HEK293 (cell line): ENCODE measurements at regions not wholly inside any gene's neighbourhood (a gene's known extent, or its start where the extent isn't known, plus 50 kb on each side); places are given as distances from the start of the nearest gene placed in this dataset.

ENCODE experiments used
- CTCF ChIA-PET: fragments of 350-600 bp; formaldehyde crosslinking; extraction: SDS; loops from one replicate; lab custom pipeline; 2021; ENCODE audit warnings: antibody characterized with exemption; lab: Yijun Ruan, JAX
- POLR2A ChIA-PET: fragments of 300-600 bp; formaldehyde crosslinking; extraction: SDS; loops from one replicate; lab custom pipeline; 2020; ENCODE audit warnings: antibody characterized with exemption, inconsistent platforms; lab: Yijun Ruan, JAX
- H3K27ac ChIP-seq: fragments of 200-500 bp; sonication (Bioruptor generic); 2 replicates; pipeline ENCODE4 v1.5.1; 2014; ENCODE audit warnings: low read depth, low read length, control low read depth, inconsistent platforms; ENCODE audit errors: extremely low read depth
- H3K36me3 ChIP-seq, 2 experiments: fragments of 200-500 bp in 1 of 2; sonication (Bioruptor generic) in 1 of 2; 1 replicate in 1 of 2; 2 replicates in 1 of 2; pipeline ENCODE4 v1.5.1; 2014 to 2017; ENCODE audit warnings: inconsistent platforms in 2 of 2, low read length in 2 of 2; ENCODE audit not compliant: control insufficient read depth in 2 of 2, insufficient read depth in 1 of 2
- H3K4me1 ChIP-seq: fragments of 200-500 bp; sonication (Bioruptor generic); 2 replicates; pipeline ENCODE4 v1.5.1; 2014; ENCODE audit warnings: mild to moderate bottlenecking, low read length, inconsistent platforms; ENCODE audit not compliant: control insufficient read depth, insufficient read depth
- H3K4me3 ChIP-seq: 2 replicates; pipeline ENCODE4 v1.5.1; 2011; ENCODE audit warnings: low read depth, mild to moderate bottlenecking, control low read depth, low read length, moderate library complexity
- H3K9me3 ChIP-seq: fragments of 200-500 bp; sonication (Bioruptor generic); 2 replicates; pipeline ENCODE4 v1.5.1; 2014; ENCODE audit warnings: low read depth, low read length, inconsistent platforms; ENCODE audit not compliant: control insufficient read depth, insufficient read depth
- GLI2 ChIP-seq: fragments of 450-650 bp; formaldehyde crosslinking; IDR thresholded peaks from 2 replicates; pipeline ENCODE4; 2017; ENCODE audit warnings: missing biosample characterization, missing genetic modification characterization, low read depth, borderline replicate concordance
- MYNN ChIP-seq: fragments of 450-650 bp; formaldehyde crosslinking; IDR thresholded peaks from 2 replicates; pipeline ENCODE4 v1.5.1; 2016; ENCODE audit warnings: missing biosample characterization, missing genetic modification characterization, borderline replicate concordance
- OVOL3 ChIP-seq: fragments of 450-650 bp; formaldehyde crosslinking; IDR thresholded peaks from 2 replicates; pipeline ENCODE4 v1.5.1; 2016; ENCODE audit warnings: missing biosample characterization, missing genetic modification characterization
- PRDM1 ChIP-seq: fragments of 450-650 bp; formaldehyde crosslinking; IDR thresholded peaks from 2 replicates; pipeline ENCODE4; 2016; ENCODE audit warnings: missing biosample characterization, missing genetic modification characterization
- PRDM10 ChIP-seq: fragments of 450-650 bp; formaldehyde crosslinking; IDR thresholded peaks from 2 replicates; pipeline ENCODE4 v1.5.1; 2016; ENCODE audit warnings: missing biosample characterization, missing genetic modification characterization
- SCRT1 ChIP-seq: fragments of 450-650 bp; formaldehyde crosslinking; IDR thresholded peaks from 2 replicates; pipeline ENCODE4 v1.5.1; 2016; ENCODE audit warnings: missing biosample characterization, missing genetic modification characterization, borderline replicate concordance
- YY2 ChIP-seq: fragments of 450-650 bp; formaldehyde crosslinking; IDR thresholded peaks from 2 replicates; pipeline ENCODE4 v1.5.1; 2016; ENCODE audit warnings: missing biosample characterization, missing genetic modification characterization
- ZBTB17 ChIP-seq: fragments of 450-650 bp; formaldehyde crosslinking; IDR thresholded peaks from 2 replicates; pipeline ENCODE4 v1.5.1; 2016; ENCODE audit warnings: missing biosample characterization, missing genetic modification characterization
- ZBTB49 ChIP-seq: fragments of 450-650 bp; formaldehyde crosslinking; IDR thresholded peaks from 2 replicates; pipeline ENCODE4 v1.5.1; 2016; ENCODE audit warnings: missing biosample characterization, missing genetic modification characterization, low read depth
- ZNF140 ChIP-seq: fragments of 450-650 bp; formaldehyde crosslinking; IDR thresholded peaks from 2 replicates; pipeline ENCODE4 v1.5.1; 2016; ENCODE audit warnings: missing biosample characterization, missing genetic modification characterization
- ZNF394 ChIP-seq: fragments of 450-650 bp; formaldehyde crosslinking; IDR thresholded peaks from 2 replicates; pipeline ENCODE4 v1.5.1; 2016; ENCODE audit warnings: missing biosample characterization, missing genetic modification characterization, mild to moderate bottlenecking, moderate library complexity, borderline replicate concordance
- ZNF449 ChIP-seq: fragments of 450-650 bp; formaldehyde crosslinking; IDR thresholded peaks from 2 replicates; pipeline ENCODE4 v1.5.1; 2017; ENCODE audit warnings: missing biosample characterization, mild to moderate bottlenecking, missing genetic modification characterization, moderate library complexity
- ZNF473 ChIP-seq: fragments of 450-650 bp; formaldehyde crosslinking; IDR thresholded peaks from 2 replicates; pipeline ENCODE4 v1.5.1; 2017; ENCODE audit warnings: missing biosample characterization, missing genetic modification characterization
- ZNF501 ChIP-seq: fragments of 450-650 bp; formaldehyde crosslinking; IDR thresholded peaks from 2 replicates; pipeline ENCODE4 v1.5.1; 2016; ENCODE audit warnings: missing biosample characterization, missing genetic modification characterization
- ZNF514 ChIP-seq: fragments of 450-650 bp; formaldehyde crosslinking; IDR thresholded peaks from 2 replicates; pipeline ENCODE4 v1.5.1; 2016; ENCODE audit warnings: missing biosample characterization, missing genetic modification characterization
- ZNF530 ChIP-seq: fragments of 450-650 bp; formaldehyde crosslinking; IDR thresholded peaks from 2 replicates; pipeline ENCODE4 v1.5.1; 2016; ENCODE audit warnings: low read depth, missing biosample characterization, missing genetic modification characterization
- ZNF549 ChIP-seq: fragments of 450-650 bp; IDR thresholded peaks from 2 replicates; pipeline ENCODE4 v1.5.1; 2018; ENCODE audit warnings: missing biosample characterization, missing genetic modification characterization, mild to moderate bottlenecking, inconsistent platforms, moderate library complexity
- ZNF776 ChIP-seq: fragments of 450-650 bp; formaldehyde crosslinking; IDR thresholded peaks from 2 replicates; pipeline ENCODE4 v1.5.0; 2017; ENCODE audit warnings: missing biosample characterization, missing genetic modification characterization, borderline replicate concordance
- ZNF785 ChIP-seq: fragments of 450-650 bp; formaldehyde crosslinking; IDR thresholded peaks from 2 replicates; pipeline ENCODE4 v1.5.1; 2016; ENCODE audit warnings: missing biosample characterization, missing genetic modification characterization

- ChIA-PET POLR2A (no interaction called here), CTCF (no interaction called here)
- H3K9me3 ChIP-seq = no peaks in the 10 kb centered on the region
- no peaks in the 10 kb centered on the region for H3K36me3 ChIP-seq
- TF ChIP-seq ZNF549 (no peak), OVOL3 (tag by site-specific recombination) (no peak), ZBTB49 (tag by site-specific recombination) (no peak), YY2 (tag by site-specific recombination) (no peak)
- no peaks in the 10 kb centered on the region for H3K4me1 ChIP-seq
- no peak overlapping the region for H3K4me3 ChIP-seq
- H3K27ac ChIP-seq = no peak overlapping the region
Observed at GRCh38 chr1:221356693-221357092, 385.2 kb downstream of the DUSP10 start.

- Histone ChIP-seq H3K36me3 (no peaks in the 10 kb centered on the region), H3K27ac (no peak overlapping the region), H3K9me3 (no peaks in the 10 kb centered on the region), H3K4me3 (no peak overlapping the region), H3K4me1 (no peaks in the 10 kb centered on the region)
- TF ChIP-seq ZNF140 (tag by site-specific recombination) = no peak
- no peak for TF ChIP-seq ZNF394 (tag by site-specific recombination)
- no peak for TF ChIP-seq ZNF514
- no peak for TF ChIP-seq ZBTB17 (tag by site-specific recombination)
- no peak for TF ChIP-seq ZNF785
- no peak for TF ChIP-seq MYNN (tag by site-specific recombination)
- no peak for TF ChIP-seq SCRT1 (tag by site-specific recombination)
- TF ChIP-seq ZNF449 = no peak
- no peak for TF ChIP-seq ZNF530 (tag by site-specific recombination)
- TF ChIP-seq PRDM1 (tag by site-specific recombination) = no peak
- TF ChIP-seq GLI2 (tag by site-specific recombination) = no peak
- TF ChIP-seq ZNF473 = no peak
- TF ChIP-seq PRDM10 (tag by site-specific recombination) = no peak
- TF ChIP-seq ZNF501 (tag by site-specific recombination) = no peak
- no peak for TF ChIP-seq ZNF776 (tag by site-specific recombination)
- POLR2A ChIA-PET = no interaction called here
- CTCF ChIA-PET = interaction anchor here (2.5 kb wide), 1 partner anchor 99 kb away, joined by 8 read pairs; no protein-coding TSS in a partner anchor
Observed at GRCh38 chr1:221363039-221363438, 378.9 kb downstream of the DUSP10 start.
